ENCODE measurements at regions not wholly inside any gene's neighbourhood (a gene's known extent, or its start where the extent isn't known, plus 50 kb on each side); places are given as distances from the start of the nearest gene placed in this dataset.
A peak's percentile ranks its signal among the peaks of the same experiment; 100 is the strongest.

GRCh38 chr6:148166339-148166968 lies 176.2 kb upstream of the SASH1 start:
- in situ Hi-C loops (cut with MboI; ENCODE audit: low pct_unique_long_range_greater_than_20kb, low sequenced_read_pairs, unreplicated experiment), result no loop called here
- DNase-seq (ENCODE audit: low spot score), result peak; percentile 36
- peak; percentile 58 for TF ChIP-seq CTCF (IDR thresholded peaks at IDR 0.05; ENCODE audit: extremely low read depth, insufficient read depth, missing control alignments)

GRCh38 chr6:148169706-148170105 lies 172.9 kb upstream of the SASH1 start:
- no peak for TF ChIP-seq CTCF (IDR thresholded peaks at IDR 0.05; ENCODE audit: extremely low read depth, insufficient read depth, missing control alignments)
- in situ Hi-C loops (cut with MboI; ENCODE audit: low pct_unique_long_range_greater_than_20kb, low sequenced_read_pairs, unreplicated experiment), result no loop called here
- no peak for DNase-seq (ENCODE audit: low spot score)

- TF ChIP-seq CTCF (IDR thresholded peaks at IDR 0.05; ENCODE audit: extremely low read depth, insufficient read depth, missing control alignments), result no peak
- no peak for DNase-seq (ENCODE audit: low spot score)
- in situ Hi-C loops (cut with MboI; ENCODE audit: low pct_unique_long_range_greater_than_20kb, low sequenced_read_pairs, unreplicated experiment), result no loop called here
Measured at GRCh38 chr6:148170286-148170685, 172.4 kb upstream of the SASH1 start.

- DNase-seq (ENCODE audit: low spot score), result no peak
- TF ChIP-seq CTCF (IDR thresholded peaks at IDR 0.05; ENCODE audit: extremely low read depth, insufficient read depth, missing control alignments), result no peak
- in situ Hi-C loops (cut with MboI; ENCODE audit: low pct_unique_long_range_greater_than_20kb, low sequenced_read_pairs, unreplicated experiment), result no loop called here
Measured at GRCh38 chr6:148173548-148173947, 169.1 kb upstream of the SASH1 start.

GRCh38 chr6:148175550-148176188 lies 167.0 kb upstream of the SASH1 start:
- no peak for DNase-seq (ENCODE audit: low spot score)
- in situ Hi-C loops (cut with MboI; ENCODE audit: low pct_unique_long_range_greater_than_20kb, low sequenced_read_pairs, unreplicated experiment), result loop anchor here (25.0 kb wide), 1 partner anchor 262 kb away; no protein-coding TSS in a partner anchor
- no peak for TF ChIP-seq CTCF (IDR thresholded peaks at IDR 0.05; ENCODE audit: extremely low read depth, insufficient read depth, missing control alignments)

DNA sequence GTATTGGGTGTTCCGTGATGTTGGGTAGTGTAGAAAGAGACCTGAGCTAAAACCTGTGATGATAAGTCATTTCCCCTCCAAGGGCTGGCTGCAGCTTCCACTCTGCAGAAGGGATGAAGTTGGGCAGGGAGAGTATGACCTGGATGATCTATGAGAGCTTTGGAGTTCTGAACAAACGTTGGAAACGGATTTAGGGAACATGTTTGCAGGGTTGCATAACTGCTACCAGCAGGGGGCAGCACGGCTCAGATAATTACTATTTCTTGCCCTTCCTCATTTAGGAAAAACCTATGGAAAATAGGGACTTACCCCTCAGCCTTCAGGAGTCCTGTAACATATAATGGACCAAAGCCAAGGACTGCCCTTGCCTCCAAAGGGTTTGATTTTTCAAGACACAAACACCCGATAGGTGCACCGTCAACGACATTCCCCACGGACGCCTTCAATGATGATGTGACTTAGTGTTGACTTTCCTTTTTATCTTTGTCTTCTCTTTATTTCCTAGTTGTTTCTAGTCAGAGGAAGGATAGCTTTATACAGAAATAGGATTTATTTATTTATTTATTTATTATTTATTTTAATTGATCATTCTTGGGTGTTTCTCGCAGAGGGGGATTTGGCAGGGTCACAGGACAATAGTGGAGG lies 164.9 kb upstream of the SASH1 start:
- peak; percentile 50 for DNase-seq (ENCODE audit: low spot score)
- TF ChIP-seq CTCF (IDR thresholded peaks at IDR 0.05; ENCODE audit: extremely low read depth, insufficient read depth, missing control alignments), result peak; percentile 73
- in situ Hi-C loops (cut with MboI; ENCODE audit: low pct_unique_long_range_greater_than_20kb, low sequenced_read_pairs, unreplicated experiment), result loop anchor here (25.0 kb wide), 1 partner anchor 260 kb away; no protein-coding TSS in a partner anchor
